Keratinocyte (primary cell): ENCODE measurements at regions not wholly inside any gene's neighbourhood (a gene's known extent, or its start where the extent isn't known, plus 50 kb on each side); places are given as distances from the start of the nearest gene placed in this dataset.

Experiments used
- CTCF ChIP-seq, 3 experiments: IDR thresholded peaks in 1 of 3; conservative IDR thresholded peaks in 1 of 3; optimal IDR thresholded peaks in 1 of 3; 2 replicates in 2 of 3; 3 replicates in 1 of 3; pipeline versions ENCODE3 to v1.5.1; 2011; ENCODE audit warnings: low read length in 3 of 3, mild to moderate bottlenecking in 3 of 3, moderate library complexity in 2 of 3, control low read depth in 1 of 3, inconsistent platforms in 1 of 3; ENCODE audit not compliant: insufficient read depth in 2 of 3; ENCODE audit errors: extremely low read depth in 1 of 3
- EZH2 ChIP-seq: IDR thresholded peaks from one replicate; pipeline ENCODE4 v1.6.1; 2012; ENCODE audit warnings: inconsistent platforms, mild to moderate bottlenecking, low read length, moderate library complexity

- TF ChIP-seq CTCF (optimal IDR thresholded peaks at IDR 0.05 in 1 of 3, IDR thresholded peaks at IDR 0.05 in 1 of 3, conservative IDR thresholded peaks at IDR 0.05 in 1 of 3; ENCODE audit: extremely low read depth in 1 of 3, insufficient read depth in 2 of 3, low read length in 3 of 3) (no peak), EZH2 (no peak)
Measured at GRCh38 chr4:180680305-180680704, 1562.9 kb upstream of the TENM3 start.
